HG03442 (cell line): ENCODE measurements at regions not wholly inside any gene's neighbourhood (a gene's known extent, or its start where the extent isn't known, plus 50 kb on each side); places are given as distances from the start of the nearest gene placed in this dataset.

Source experiments
- ATAC-seq: cut with Tn5 transposase; IDR thresholded peaks from one replicate; pipeline ENCODE4 v1.9.1; 2021; ENCODE audit warnings: mild to moderate bottlenecking, moderate library complexity; ENCODE audit not compliant: unreplicated experiment

DNA sequence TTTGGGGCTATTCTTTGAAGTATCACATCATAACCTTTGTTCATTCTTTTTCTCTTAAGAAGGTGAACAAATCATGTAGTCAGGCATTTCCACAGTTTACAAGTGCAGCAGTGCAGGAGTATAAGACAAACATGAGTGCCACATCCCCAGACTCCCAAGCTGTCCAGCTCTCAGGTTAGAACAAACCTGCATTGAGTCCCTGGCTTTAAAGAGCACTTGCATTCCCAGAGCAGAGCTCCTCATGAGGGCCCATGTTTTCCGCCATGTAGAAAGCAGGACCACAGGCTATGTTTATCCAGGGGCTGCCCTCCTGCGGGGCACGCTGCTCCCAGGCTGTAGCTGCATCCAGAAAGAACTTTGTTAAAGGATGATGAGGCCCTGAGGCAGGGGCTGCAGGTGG is 267.7 kb downstream of the TLE3 start:
- no peak for ATAC-seq

DNA sequence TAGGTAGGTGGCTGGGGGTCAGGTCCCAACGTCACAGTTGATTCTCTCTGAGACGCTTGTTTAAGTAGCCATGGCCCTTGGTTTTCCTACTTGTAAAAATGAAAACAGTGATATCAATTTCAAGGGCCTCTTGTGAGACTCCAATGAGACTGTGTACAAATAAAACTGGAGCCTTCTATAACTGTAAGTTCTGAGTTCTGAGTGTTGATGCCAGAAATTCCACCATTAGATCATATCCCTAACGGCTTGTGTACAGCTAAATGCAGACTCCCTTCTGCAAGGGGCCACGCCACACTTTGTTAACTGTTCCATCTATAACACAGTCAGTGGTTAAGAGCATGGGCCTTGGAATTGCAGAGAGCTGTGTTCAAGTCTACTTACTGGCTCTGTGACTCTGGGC is 267.3 kb downstream of the TLE3 start:
- ATAC-seq: no peak

- ATAC-seq: no peak
Measured at GRCh38 chr15:69830876-69831275, 266.8 kb downstream of the TLE3 start.

- ATAC-seq: no peak
Measured at GRCh38 chr15:69834267-69834666, 263.4 kb downstream of the TLE3 start.

DNA sequence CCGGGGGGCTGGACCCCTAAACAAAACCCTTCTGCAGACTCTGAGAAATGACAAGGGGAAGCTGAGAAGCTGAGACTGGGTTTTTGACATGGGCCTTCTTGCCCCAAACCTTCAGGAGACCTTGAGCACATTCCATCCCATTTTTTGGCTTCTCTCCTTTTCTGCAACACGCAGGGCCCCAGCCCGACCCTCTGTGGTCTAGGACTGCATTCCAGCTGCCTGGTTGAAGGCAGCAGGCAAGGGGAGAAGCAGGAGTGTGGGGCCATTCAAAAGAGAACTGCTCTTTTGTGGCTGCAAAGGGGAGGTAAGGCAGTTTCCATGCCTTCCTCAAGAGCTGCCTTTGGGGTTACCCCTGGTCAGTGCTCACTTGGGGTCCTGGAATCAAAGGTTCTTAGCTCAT is 263.0 kb downstream of the TLE3 start:
- no peak for ATAC-seq

DNA sequence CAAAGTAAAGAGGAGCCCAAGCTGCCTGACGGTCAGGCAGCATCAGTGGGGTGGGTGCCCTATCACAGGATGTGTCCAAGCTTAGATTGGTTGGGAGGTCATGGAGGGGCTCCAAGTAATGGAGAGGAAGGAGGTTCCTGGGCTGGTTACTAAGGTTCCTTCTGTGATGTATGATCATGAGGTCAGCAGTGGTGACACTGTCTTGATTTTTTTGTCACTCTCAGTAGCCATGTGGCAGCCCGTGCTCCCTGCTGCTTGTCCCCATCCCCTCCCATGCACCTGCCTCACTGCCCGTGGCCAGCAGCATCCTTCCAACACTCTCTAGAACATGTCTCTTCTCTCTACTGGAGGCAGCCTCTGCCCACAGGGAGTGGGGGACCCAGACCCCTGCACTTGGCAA is 261.7 kb downstream of the TLE3 start:
- ATAC-seq: no peak

DNA sequence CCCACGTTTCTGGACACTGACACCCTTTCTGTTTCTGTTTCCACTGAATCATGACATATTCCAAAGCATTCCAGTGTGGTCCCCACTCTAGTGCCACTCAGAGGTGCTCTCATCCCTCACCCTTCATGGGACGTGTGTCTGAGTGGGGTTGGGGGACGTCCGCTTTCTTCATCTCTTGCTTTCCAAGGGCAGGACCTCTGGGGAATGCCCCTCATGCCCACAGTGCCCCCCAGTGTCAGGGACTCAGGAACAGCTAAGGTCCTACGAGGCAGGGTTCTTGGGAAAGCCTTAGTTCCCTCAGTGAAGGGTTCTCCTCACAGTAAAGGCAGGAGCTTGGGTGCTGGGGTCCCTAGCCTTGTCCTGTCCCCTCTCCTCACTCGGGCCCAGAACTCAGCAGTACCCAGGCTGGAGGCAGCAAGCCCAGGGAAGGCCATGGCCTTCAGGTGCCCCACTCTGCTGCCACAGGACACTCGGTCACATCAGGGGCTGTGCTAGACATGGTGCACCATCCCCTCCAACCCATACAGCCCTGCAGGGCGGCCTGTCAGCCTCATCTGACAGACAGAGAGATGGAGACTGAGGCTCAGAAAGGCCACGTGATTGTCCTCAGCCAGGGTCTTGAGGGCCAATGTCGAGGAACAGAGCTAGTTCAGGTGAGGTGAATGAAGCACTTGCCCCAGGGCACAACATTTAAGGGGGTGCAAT is 261.0 kb downstream of the TLE3 start:
- ATAC-seq: no peak

DNA sequence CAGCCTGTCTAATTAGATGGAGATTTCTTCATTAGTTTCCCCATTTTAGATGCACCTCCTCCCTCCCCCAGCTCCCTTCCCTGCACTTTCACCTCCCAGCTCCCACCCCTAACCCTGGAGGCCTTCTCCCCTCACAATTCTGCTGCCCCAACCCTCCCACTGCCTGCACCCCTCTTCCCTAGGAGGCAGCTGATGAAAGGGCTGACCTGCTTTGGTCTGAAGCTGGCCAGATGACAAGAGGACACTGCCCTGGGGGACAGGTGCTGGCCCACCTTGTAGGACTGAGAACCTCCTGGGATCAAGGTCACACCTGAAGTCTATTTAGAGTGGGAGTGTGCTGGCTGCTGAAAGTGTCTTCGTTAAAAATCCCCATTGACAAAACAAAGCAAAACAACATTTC is 259.4 kb downstream of the TLE3 start:
- no peak for ATAC-seq

DNA sequence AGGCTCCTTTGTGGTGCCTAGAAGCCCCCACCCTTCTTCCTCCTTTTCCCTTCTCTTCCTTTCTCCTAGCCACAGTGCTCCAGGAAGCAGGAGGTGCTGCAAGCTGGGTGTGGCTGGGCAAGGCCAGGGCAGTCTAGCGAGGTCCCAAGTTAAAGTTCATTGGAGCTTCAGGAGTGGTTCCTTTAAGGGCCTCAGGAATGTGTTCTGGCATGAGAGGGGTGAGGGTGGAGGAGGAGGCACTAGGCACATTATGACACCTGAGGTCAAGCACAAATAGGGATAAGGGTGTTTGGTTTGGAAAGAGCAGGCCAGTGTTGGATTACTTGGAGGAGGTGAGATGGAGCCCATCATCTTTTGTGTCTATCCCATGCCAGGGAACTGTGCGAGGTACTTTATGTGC is 258.7 kb downstream of the TLE3 start:
- ATAC-seq: no peak

- no peak for ATAC-seq
Measured at GRCh38 chr15:69841113-69841828, 256.4 kb downstream of the TLE3 start.

DNA sequence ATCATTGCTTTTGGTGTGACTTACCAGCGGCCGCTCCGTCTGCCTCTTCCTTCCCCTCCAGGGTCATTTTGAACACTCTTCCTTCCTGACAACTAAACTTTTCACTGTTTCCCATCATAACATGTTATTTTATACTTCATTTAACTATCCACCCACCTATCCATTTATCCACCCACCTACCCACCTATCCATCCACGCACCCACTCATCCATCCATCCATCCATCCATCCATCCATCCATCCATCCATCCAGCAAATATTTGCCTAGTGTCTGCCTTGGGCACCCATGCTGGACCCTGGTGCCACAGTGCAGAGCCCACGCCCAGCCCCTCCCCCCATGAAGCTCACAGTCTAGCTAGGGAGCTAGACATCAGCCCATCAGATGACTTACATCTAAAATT is 254.9 kb downstream of the TLE3 start:
- no peak for ATAC-seq

GRCh38 chr15:69843276-69843899 is 254.3 kb downstream of the TLE3 start:
- ATAC-seq: no peak

DNA sequence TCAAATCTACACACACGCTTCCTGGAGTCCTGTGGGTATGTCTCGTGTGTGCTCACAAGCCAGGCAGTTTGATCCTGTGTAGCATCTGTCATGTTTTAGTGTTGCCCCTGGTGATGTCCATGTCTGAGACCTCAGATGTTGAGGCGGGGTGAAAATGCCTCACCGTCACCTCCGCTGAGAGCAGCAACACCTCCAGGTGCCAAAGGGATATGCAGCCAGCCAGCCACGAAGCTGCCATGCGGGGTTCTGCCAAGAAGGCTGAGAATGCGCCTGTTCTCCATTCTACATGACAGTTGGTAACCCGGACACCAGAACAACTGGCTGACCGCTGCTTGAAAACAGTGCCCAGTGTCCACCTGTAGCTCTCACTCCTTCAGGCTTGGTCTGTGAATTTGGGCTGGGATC is 253.8 kb downstream of the TLE3 start:
- no peak for ATAC-seq

GRCh38 chr15:69845159-69845558 is 252.6 kb downstream of the TLE3 start:
- no peak for ATAC-seq

GRCh38 chr15:69847625-69848024 is 250.1 kb downstream of the TLE3 start:
- ATAC-seq: no peak

DNA sequence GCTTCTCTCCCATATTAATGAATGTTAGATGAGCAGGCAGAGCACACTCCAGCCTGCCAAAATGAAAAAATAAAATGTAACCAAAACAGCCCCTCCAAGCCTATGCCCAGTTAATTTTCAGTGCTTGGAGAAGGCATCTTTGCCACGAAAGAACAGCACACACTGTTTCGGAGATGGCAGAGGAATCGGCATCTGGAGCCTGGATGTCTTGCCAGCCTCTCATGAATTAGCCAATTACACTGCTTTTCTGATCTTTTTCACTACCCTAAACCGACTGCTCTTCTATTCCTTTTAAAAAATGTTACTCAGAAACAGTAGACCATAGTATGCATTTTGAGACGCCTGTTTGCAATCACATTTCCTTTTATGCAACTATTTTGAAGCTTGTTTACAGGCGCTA is 249.6 kb downstream of the TLE3 start:
- ATAC-seq: no peak

DNA sequence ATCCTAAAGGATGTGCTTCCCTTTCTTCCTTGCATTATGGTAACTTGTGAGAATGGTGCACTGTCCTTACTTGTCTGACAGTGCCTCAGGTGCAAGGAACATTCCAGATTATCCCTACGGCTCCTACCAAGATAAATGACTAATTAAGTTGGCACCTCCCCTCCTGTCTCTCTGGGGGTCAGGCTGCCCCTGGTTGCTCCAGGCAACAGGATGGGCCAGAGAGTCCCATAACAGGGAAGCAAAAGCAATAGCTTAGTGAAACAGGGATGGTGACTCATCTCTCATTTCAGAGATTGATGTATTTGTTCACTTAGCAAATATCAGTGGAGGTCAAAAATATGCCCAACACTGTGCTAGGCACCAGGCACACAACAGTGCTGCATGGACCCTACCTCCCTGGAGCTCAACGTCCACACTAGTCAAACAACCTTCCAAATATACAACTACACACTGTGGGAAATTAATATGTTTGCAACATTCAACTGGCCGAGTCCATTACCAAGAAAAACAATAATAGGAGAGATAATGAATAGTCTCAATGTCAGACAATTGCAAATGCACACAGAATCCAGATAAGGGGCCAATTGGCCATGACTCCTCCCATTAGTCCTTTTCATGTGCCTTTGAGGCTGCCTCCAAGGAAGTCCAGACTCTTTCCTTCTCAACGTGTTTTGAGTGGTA is 249.0 kb downstream of the TLE3 start:
- no peak for ATAC-seq

DNA sequence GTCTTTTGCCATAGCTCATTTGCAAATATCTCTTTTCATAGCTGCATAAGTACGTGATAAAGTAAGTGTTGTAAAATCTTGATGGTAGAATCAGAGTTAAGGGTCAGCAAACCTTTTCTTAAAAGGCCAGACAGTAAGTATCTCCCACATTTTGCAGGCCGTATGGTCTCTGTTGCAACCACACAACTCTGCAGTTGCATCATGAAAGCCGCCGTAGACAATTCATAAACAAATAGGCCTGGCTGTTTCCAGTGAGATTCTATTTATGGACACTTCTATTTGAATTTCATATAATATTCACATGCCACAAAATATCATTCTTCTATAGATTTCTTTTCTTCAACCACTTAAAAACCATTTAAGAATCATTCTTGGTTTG is 248.5 kb downstream of the TLE3 start:
- ATAC-seq: no peak

GRCh38 chr15:69852482-69852881 is 245.2 kb downstream of the TLE3 start:
- ATAC-seq: no peak

DNA sequence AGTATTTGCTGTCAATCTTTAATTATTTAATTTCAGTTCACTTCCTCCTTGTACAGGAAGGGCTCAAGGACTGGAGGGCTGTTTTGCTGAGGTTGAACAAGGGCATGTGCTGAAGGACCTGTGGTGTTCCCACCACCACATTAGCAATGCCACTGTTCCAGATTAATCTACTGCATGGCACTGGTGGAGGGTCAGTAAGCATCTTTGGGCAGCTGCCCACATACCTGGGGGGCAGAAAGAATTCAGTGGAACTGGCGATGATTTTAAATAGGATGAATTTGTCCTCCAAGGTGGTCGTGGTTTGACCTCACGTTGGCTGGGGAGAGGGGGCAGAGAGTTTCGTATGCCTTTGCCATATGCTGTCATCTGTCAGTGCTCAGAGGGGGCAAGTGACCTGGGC is 244.8 kb downstream of the TLE3 start:
- no peak for ATAC-seq

DNA sequence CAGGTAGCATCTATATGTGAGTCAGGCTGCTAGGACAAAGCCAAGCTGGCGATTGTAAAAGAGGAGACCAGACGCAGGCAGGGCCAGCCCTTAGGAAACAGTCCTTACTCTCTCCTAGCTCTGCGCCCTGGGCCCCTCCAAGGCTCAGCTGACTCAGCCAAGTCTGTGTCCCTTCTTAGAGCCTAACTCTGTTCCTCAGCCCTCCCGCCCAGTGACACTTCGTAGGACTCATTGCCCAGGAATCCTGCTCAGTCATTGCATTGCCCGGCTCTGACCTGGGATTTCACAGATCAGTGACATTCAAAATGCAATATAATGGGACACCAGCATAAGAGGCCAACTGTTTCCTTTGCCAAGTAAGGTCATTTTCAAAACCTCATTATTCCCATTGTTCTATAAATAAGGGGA is 244.2 kb downstream of the TLE3 start:
- no peak for ATAC-seq

DNA sequence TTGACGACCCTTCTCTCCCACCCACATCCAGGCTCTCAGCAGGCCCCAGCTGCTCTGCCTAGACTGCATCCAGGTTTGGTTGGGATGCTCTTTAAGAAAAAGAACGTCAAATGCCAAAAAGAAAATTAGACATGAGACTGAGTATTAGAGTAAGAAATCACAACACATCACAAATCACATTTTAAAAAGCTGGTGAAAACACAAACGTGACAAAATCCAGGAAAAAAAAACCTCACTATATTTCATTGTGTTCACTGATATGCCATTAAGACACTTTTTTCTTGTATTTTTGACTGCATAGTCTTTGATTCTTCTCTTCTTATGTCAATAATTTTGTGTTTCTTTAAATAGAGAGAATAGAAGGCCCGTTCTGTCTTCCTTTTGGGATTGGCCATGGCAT is 243.7 kb downstream of the TLE3 start:
- no peak for ATAC-seq
